Gastroesophageal sphincter (tissue), 4 donors: ENCODE measurements at regions not wholly inside any gene's neighbourhood (a gene's known extent, or its start where the extent isn't known, plus 50 kb on each side); places are given as distances from the start of the nearest gene placed in this dataset.

Experiments
- ATAC-seq: fragments of 150-250 bp; one replicate; pipeline ENCODE4 v1.9.1; 2016; ENCODE audit warnings: mild to moderate bottlenecking, moderate library complexity
- H3K27ac ChIP-seq, 4 donors: fragments of 200-600 bp; sonication (generic) in 3 of 4; 1 replicate in 3 of 4; 2 replicates in 1 of 4; pipeline ENCODE4 v1.5.1; 2016 to 2019
- H3K27me3 ChIP-seq: fragments of 200-600 bp; sonication (generic); one replicate; pipeline ENCODE4 v1.5.1; 2019
- H3K36me3 ChIP-seq, 2 donors: fragments of 200-600 bp; sonication (generic); one replicate each; pipeline ENCODE4 v1.5.1; 2019; ENCODE audit warnings: control low read depth in 1 of 2
- H3K4me1 ChIP-seq, 3 donors: fragments of 200-600 bp; sonication (generic); 1 replicate in 2 of 3; 2 replicates in 1 of 3; pipeline ENCODE4 v1.5.1; 2016 to 2019; ENCODE audit warnings: control low read depth in 2 of 3
- H3K4me3 ChIP-seq, 2 donors: fragments of 200-600 bp; sonication (generic); one replicate each; pipeline ENCODE4 v1.5.1; 2019; ENCODE audit warnings: mild to moderate bottlenecking in 1 of 2, moderate library complexity in 1 of 2
- H3K9me3 ChIP-seq, 3 donors: fragments of 200-600 bp; sonication (generic); one replicate each; pipeline ENCODE4 v1.5.1; 2017 to 2019; ENCODE audit warnings: control low read depth in 2 of 3
- EP300 ChIP-seq: sonication (generic); formaldehyde crosslinking; IDR thresholded peaks from one replicate; pipeline ENCODE4 v1.6.1; 2017; ENCODE audit warnings: antibody characterized with exemption, mild to moderate bottlenecking
- POLR2A ChIP-seq, 2 donors: fragments of 450-650 bp; IDR thresholded peaks; one replicate each; pipeline ENCODE4 v1.6.1; 2017; ENCODE audit warnings: antibody characterized with exemption in 2 of 2, mild to moderate bottlenecking in 2 of 2, moderate library complexity in 1 of 2
- POLR2AphosphoS5 ChIP-seq: sonication (generic); formaldehyde crosslinking; IDR thresholded peaks from one replicate; pipeline ENCODE4 v1.6.1; 2017; ENCODE audit warnings: antibody characterized with exemption
- WGBS, 2 donors: methylation state at CpG; one replicate each; pipeline ENCODE4 v1.1.5; 2018; ENCODE audit warnings: low coverage in 1 of 2; 5-methylcytosine and 5-hydroxymethylcytosine counted together
- TF ChIP-seq, protein P1 (sequence below), 4 experiments: fragments of 200-600 bp in 2 of 4; fragments of 450-650 bp in 2 of 4; sonication (generic) in 1 of 4; IDR thresholded peaks; one replicate each; pipeline ENCODE4 v1.5.1; 2017 to 2019; ENCODE audit warnings: antibody characterized with exemption in 4 of 4, mild to moderate bottlenecking in 2 of 4, moderate library complexity in 2 of 4

GRCh38 chr2:22290909-22291473 is 1094.0 kb upstream of the KLHL29 start:
- ATAC-seq = no peak
- Histone ChIP-seq H3K4me1 (no peaks in the 10 kb centered on the region), H3K27me3 (no peaks in the 10 kb centered on the region), H3K27ac (no peak overlapping the region), H3K36me3 (no peaks in the 10 kb centered on the region), H3K9me3 (no peaks in the 10 kb centered on the region), H3K4me3 (no peak overlapping the region)
- WGBS, 2 donors = 76 to 89% methylated on average over 4 of the region's 4 CpGs
- TF ChIP-seq, protein P1, sequence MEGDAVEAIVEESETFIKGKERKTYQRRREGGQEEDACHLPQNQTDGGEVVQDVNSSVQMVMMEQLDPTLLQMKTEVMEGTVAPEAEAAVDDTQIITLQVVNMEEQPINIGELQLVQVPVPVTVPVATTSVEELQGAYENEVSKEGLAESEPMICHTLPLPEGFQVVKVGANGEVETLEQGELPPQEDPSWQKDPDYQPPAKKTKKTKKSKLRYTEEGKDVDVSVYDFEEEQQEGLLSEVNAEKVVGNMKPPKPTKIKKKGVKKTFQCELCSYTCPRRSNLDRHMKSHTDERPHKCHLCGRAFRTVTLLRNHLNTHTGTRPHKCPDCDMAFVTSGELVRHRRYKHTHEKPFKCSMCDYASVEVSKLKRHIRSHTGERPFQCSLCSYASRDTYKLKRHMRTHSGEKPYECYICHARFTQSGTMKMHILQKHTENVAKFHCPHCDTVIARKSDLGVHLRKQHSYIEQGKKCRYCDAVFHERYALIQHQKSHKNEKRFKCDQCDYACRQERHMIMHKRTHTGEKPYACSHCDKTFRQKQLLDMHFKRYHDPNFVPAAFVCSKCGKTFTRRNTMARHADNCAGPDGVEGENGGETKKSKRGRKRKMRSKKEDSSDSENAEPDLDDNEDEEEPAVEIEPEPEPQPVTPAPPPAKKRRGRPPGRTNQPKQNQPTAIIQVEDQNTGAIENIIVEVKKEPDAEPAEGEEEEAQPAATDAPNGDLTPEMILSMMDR (IDR thresholded peaks at IDR 0.05) = no peak
- no peak for TF ChIP-seq POLR2AphosphoS5
- TF ChIP-seq POLR2A (IDR thresholded peaks at IDR 0.05) = no peak
- TF ChIP-seq EP300 = no peak

GRCh38 chr2:22301228-22301627 is 1083.8 kb upstream of the KLHL29 start:
- Histone ChIP-seq H3K27me3 (no peaks in the 10 kb centered on the region), H3K4me3 (no peak overlapping the region), H3K36me3 (no peaks in the 10 kb centered on the region), H3K27ac (no peak overlapping the region), H3K4me1 (no peaks in the 10 kb centered on the region), H3K9me3 (peaks cover 0 to 9% (median 0%) of the 10 kb centered on the region in 3 donors)
- 31 to 33% methylated on average over 6 of the region's 6 CpGs for WGBS, 2 donors
- TF ChIP-seq POLR2A (IDR thresholded peaks at IDR 0.05) (no peak), EP300 (no peak), POLR2AphosphoS5 (no peak)
- TF ChIP-seq, protein P1 (IDR thresholded peaks at IDR 0.05) = no peak
- no peak for ATAC-seq

GRCh38 chr2:22326250-22326649 is 1058.7 kb upstream of the KLHL29 start:
- H3K4me3 ChIP-seq = no peak overlapping the region
- no peaks in the 10 kb centered on the region for H3K27me3 ChIP-seq
- no peak for ATAC-seq
- H3K27ac ChIP-seq = no peak overlapping the region
- H3K36me3 ChIP-seq = no peaks in the 10 kb centered on the region
- WGBS, 2 donors = 68 to 88% methylated on average over 2 to 4 of the region's 4 CpGs
- peaks cover 0 to 4% (median 0%) of the 10 kb centered on the region in 3 donors for H3K9me3 ChIP-seq
- no peaks in the 10 kb centered on the region for H3K4me1 ChIP-seq
- TF ChIP-seq EP300 (no peak), POLR2A (IDR thresholded peaks at IDR 0.05) (no peak)

GRCh38 chr2:22329211-22330154 is 1055.5 kb upstream of the KLHL29 start:
- no peak overlapping the region for H3K27ac ChIP-seq
- H3K27me3 ChIP-seq = no peaks in the 10 kb centered on the region
- no peaks in the 10 kb centered on the region for H3K36me3 ChIP-seq
- TF ChIP-seq POLR2AphosphoS5 = no peak
- TF ChIP-seq EP300 = no peak
- TF ChIP-seq, protein P1 (IDR thresholded peaks at IDR 0.05) = no peak
- TF ChIP-seq POLR2A (IDR thresholded peaks at IDR 0.05) = no peak
- H3K4me3 ChIP-seq = no peak overlapping the region
- no peaks in the 10 kb centered on the region for H3K4me1 ChIP-seq
- ATAC-seq = no peak
- 40 to 44% methylated on average over 6 to 9 of the region's 10 CpGs for WGBS, 2 donors
- H3K9me3 ChIP-seq = peaks cover 0 to 4% (median 0%) of the 10 kb centered on the region in 3 donors

- TF ChIP-seq POLR2AphosphoS5 (no peak), POLR2A (IDR thresholded peaks at IDR 0.05) (no peak), EP300 (no peak)
- TF ChIP-seq, protein P1 (IDR thresholded peaks at IDR 0.05) = no peak
- Histone ChIP-seq H3K4me3 (no peak overlapping the region), H3K9me3 (no peaks in the 10 kb centered on the region), H3K27me3 (no peaks in the 10 kb centered on the region), H3K27ac (no peak overlapping the region), H3K4me1 (no peaks in the 10 kb centered on the region), H3K36me3 (no peaks in the 10 kb centered on the region)
- no peak for ATAC-seq
- WGBS, 2 donors = 86 to 100% methylated on average over 1 to 2 of the region's 2 CpGs
Observed at GRCh38 chr2:22336414-22336813, 1048.6 kb upstream of the KLHL29 start.
